SK-N-MC (cell line): ENCODE measurements at regions not wholly inside any gene's neighbourhood (a gene's known extent, or its start where the extent isn't known, plus 50 kb on each side); places are given as distances from the start of the nearest gene placed in this dataset.

Experiments used
- EZH2 ChIP-seq: fragments of 200-600 bp; sonication (generic); IDR thresholded peaks from one replicate; pipeline ENCODE4 v1.6.1; 2017; ENCODE audit warnings: antibody characterized with exemption
- POLR2AphosphoS5 ChIP-seq: IDR thresholded peaks from 2 replicates; pipeline ENCODE4 v1.6.1; 2012; ENCODE audit warnings: mild to moderate bottlenecking, low read depth, low read length, borderline replicate concordance

GRCh38 chr20:24341781-24342180 is 127.6 kb upstream of the SYNDIG1 start:
- TF ChIP-seq EZH2 = no peak
- no peak for TF ChIP-seq POLR2AphosphoS5
